Panc1 (cell line): ENCODE measurements at regions not wholly inside any gene's neighbourhood (a gene's known extent, or its start where the extent isn't known, plus 50 kb on each side); places are given as distances from the start of the nearest gene placed in this dataset.
"Not testable (repeated sequence)": the region's sequence is repeated elsewhere in the genome, so short reads cannot be mapped to it uniquely, and the experiment has no call there.

Source experiments
- ATAC-seq: fragments of 200-7000 bp; cut with Tn5 transposase; 2 replicates; pipeline ENCODE4 v1.9.1; 2020; ENCODE audit warnings: mild to moderate bottlenecking, moderate library complexity
- BruUV-seq: library from RNA; stranded (reverse); fragments of 400-500 nt; replicated peaks from 2 replicates; lab custom pipeline; 2021; lab: Mats Ljungman, UMichigan
- CTCF ChIA-PET: fragments of 300-600 bp; sonication (Branson Sonifier 250); formaldehyde crosslinking; loops from one replicate; lab custom pipeline; 2022; ENCODE audit warnings: antibody characterized with exemption; lab: Charles Lee
- POLR2A ChIA-PET: fragments of 300-600 bp; sonication (Branson Sonifier 250); formaldehyde crosslinking; loops from one replicate; lab custom pipeline; 2022; ENCODE audit warnings: antibody characterized with exemption; lab: Charles Lee
- DNase-seq: peaks from one replicate; pipeline ENCODE4 v3.0.0-alpha.2; 2010; ENCODE audit warnings: low read depth, low spot score
- H3K27ac ChIP-seq: 2 replicates; pipeline ENCODE4 v1.5.1; 2011; ENCODE audit warnings: mild to moderate bottlenecking, low read length, inconsistent platforms
- H3K27me3 ChIP-seq: fragments of 200-500 bp; sonication (Bioruptor generic); 2 replicates; pipeline ENCODE4 v1.6.0; 2014; ENCODE audit warnings: low read length, inconsistent platforms; ENCODE audit not compliant: control insufficient read depth, insufficient read depth
- H3K36me3 ChIP-seq: fragments of 200-500 bp; sonication (Bioruptor generic); 2 replicates; pipeline ENCODE4 v1.5.1; 2014; ENCODE audit warnings: inconsistent platforms, mild to moderate bottlenecking, low read length, moderate library complexity; ENCODE audit not compliant: control insufficient read depth, insufficient read depth
- H3K4me1 ChIP-seq: 2 replicates; pipeline ENCODE4 v1.5.1; 2011; ENCODE audit warnings: inconsistent platforms, mild to moderate bottlenecking, low read length, moderate library complexity; ENCODE audit not compliant: control insufficient read depth, insufficient read depth
- H3K4me3 ChIP-seq, 2 experiments: 2 replicates each; pipeline ENCODE4 v1.5.1; 2011 to 2012; ENCODE audit warnings: low read depth in 2 of 2, low read length in 2 of 2, mild to moderate bottlenecking in 2 of 2, inconsistent platforms in 1 of 2, moderate library complexity in 1 of 2
- H3K9me3 ChIP-seq: fragments of 200-500 bp; sonication (Bioruptor generic); 2 replicates; pipeline ENCODE4 v1.5.1; 2014; ENCODE audit warnings: low read depth, mild to moderate bottlenecking, inconsistent platforms, low read length, moderate library complexity; ENCODE audit not compliant: control insufficient read depth, insufficient read depth
- POLR2AphosphoS5 ChIP-seq: IDR thresholded peaks from 2 replicates; pipeline ENCODE4 v1.6.1; 2012; ENCODE audit warnings: mild to moderate bottlenecking, low read depth, low read length, moderate library complexity
- SIN3A ChIP-seq: IDR thresholded peaks from 2 replicates; pipeline ENCODE4 v1.6.1; 2012; ENCODE audit warnings: low read depth, mild to moderate bottlenecking, low read length, moderate library complexity, borderline replicate concordance; ENCODE audit not compliant: insufficient read depth
- TCF7L2 ChIP-seq: IDR thresholded peaks from 2 replicates; pipeline ENCODE4 v1.6.1; 2011; ENCODE audit warnings: mild to moderate bottlenecking, low read depth, low read length, inconsistent platforms
- in situ Hi-C: cut with HindIII; loops from 2 replicates; pipeline ENCODE4 v1.10.0; 2016; ENCODE audit warnings: low sequenced_read_pairs, low pct_unique_long_range_greater_than_20kb
- intact Hi-C: fragments of 100-400 bp; cut with micrococcal nuclease; formaldehyde crosslinking; loops from one replicate; pipeline ENCODE4 v1.10.0; 2022; ENCODE audit not compliant: unreplicated experiment
- TF ChIP-seq, protein P1 (sequence below), 2 experiments: IDR thresholded peaks; 2 replicates each; pipeline ENCODE4 v1.6.1; 2011 to 2012; ENCODE audit warnings: low read depth in 2 of 2, control low read depth in 1 of 2, low read length in 1 of 2, mild to moderate bottlenecking in 1 of 2, moderate library complexity in 1 of 2; ENCODE audit not compliant: insufficient read depth in 1 of 2
- TF ChIP-seq, protein P2 (sequence below): fragments of 450-650 bp; IDR thresholded peaks from 2 replicates; pipeline ENCODE4 v1.5.1; 2017; ENCODE audit warnings: mild to moderate bottlenecking

DNA sequence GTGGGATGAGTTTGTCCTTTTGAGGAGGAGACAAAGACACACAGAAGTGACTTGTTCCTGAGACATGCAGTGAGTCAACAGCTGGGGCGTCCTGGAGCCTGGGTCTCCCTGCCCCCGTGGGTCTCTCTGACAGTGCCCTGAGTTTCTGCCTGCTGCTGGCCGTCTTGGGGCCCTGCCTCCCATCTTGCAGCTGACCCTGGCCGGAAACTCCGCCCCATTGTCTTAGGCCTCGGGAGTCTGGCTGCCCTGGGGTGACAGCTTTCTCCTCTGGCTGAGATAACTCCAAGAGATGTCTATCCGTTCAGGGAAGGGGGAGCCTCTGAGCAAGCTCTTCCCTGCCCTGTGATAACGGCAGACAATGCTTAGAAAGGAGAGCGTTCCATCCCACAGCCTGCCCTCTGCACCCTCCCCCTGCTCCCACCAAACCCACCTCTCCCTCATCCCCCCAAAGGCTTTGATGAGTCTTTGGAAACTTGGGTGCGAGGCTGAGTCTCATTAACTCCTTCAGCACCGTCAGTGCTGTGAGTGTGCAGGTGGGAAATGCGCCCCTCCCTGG is 69.5 kb upstream of the PODXL start:
- BruUV-seq, result no TSS peak
- Histone ChIP-seq H3K27me3 (no peaks in the 10 kb centered on the region), H3K4me3 (no peak overlapping the region), H3K27ac (no peak overlapping the region), H3K4me1 (peaks cover 3% of the 10 kb centered on the region; the same call in 1 of the 2 replicates), H3K9me3 (no peaks in the 10 kb centered on the region), H3K36me3 (no peaks in the 10 kb centered on the region)
- TF ChIP-seq POLR2AphosphoS5 (no peak), SIN3A (no peak)
- TF ChIP-seq, protein P1, sequence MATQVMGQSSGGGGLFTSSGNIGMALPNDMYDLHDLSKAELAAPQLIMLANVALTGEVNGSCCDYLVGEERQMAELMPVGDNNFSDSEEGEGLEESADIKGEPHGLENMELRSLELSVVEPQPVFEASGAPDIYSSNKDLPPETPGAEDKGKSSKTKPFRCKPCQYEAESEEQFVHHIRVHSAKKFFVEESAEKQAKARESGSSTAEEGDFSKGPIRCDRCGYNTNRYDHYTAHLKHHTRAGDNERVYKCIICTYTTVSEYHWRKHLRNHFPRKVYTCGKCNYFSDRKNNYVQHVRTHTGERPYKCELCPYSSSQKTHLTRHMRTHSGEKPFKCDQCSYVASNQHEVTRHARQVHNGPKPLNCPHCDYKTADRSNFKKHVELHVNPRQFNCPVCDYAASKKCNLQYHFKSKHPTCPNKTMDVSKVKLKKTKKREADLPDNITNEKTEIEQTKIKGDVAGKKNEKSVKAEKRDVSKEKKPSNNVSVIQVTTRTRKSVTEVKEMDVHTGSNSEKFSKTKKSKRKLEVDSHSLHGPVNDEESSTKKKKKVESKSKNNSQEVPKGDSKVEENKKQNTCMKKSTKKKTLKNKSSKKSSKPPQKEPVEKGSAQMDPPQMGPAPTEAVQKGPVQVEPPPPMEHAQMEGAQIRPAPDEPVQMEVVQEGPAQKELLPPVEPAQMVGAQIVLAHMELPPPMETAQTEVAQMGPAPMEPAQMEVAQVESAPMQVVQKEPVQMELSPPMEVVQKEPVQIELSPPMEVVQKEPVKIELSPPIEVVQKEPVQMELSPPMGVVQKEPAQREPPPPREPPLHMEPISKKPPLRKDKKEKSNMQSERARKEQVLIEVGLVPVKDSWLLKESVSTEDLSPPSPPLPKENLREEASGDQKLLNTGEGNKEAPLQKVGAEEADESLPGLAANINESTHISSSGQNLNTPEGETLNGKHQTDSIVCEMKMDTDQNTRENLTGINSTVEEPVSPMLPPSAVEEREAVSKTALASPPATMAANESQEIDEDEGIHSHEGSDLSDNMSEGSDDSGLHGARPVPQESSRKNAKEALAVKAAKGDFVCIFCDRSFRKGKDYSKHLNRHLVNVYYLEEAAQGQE (IDR thresholded peaks at IDR 0.05; ENCODE audit: insufficient read depth in 1 of 2, low read depth in 2 of 2, low read length in 1 of 2), result no peak
- ATAC-seq (peak; percentile 83), DNase-seq (peak; percentile 45)
- in situ Hi-C loops (no loop called here), intact Hi-C loops (no loop called here)
- CTCF ChIA-PET, result interaction anchor here (0.6 kb wide), 1 partner anchor 20 kb away, joined by 5 read pairs; no protein-coding TSS in a partner anchor
- POLR2A ChIA-PET, result interaction anchor here (0.7 kb wide), 2 partner anchors 48 to 153 kb away, joined by 3 to 6 read pairs; no protein-coding TSS in a partner anchor

GRCh38 chr7:131625345-131625744 is 68.9 kb upstream of the PODXL start:
- ATAC-seq, DNase-seq, H3K4me1 ChIP-seq, intact Hi-C loops, H3K27me3 ChIP-seq, H3K27ac ChIP-seq, in situ Hi-C loops, BruUV-seq, H3K36me3 ChIP-seq, H3K9me3 ChIP-seq, H3K4me3 ChIP-seq: not testable (repeated sequence)
- ChIA-PET POLR2A (interaction anchor here (0.7 to 1.1 kb wide), 3 partner anchors 48 to 152 kb away, joined by 3 to 6 read pairs (median 4); no protein-coding TSS in a partner anchor), CTCF (interaction anchor here (0.6 kb wide), 1 partner anchor 21 kb away, joined by 5 read pairs; no protein-coding TSS in a partner anchor)

DNA sequence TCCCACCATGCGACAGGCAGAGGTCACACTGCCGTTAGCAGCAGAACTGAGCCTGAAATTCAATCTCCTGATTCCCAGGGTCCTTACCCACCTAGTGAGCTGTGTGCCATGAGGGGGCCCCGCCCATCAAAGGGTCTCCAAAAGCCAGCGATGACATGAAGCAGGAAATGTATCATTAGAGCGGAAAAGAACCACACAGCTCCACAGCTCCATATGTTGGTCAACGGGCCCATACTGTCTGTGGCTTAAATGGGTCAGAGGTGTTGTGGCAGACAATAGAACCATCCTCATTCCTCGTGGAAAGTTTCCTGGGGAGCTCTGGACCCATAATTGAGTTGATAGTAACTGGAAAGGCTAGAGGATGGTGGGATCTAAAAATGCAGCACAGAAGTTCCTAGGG is 68.1 kb upstream of the PODXL start:
- Histone ChIP-seq H3K4me3 (no peak overlapping the region), H3K27me3 (no peaks in the 10 kb centered on the region), H3K4me1 (peaks cover 3% of the 10 kb centered on the region; the same call in 1 of the 2 replicates), H3K27ac (no peak overlapping the region), H3K9me3 (no peaks in the 10 kb centered on the region), H3K36me3 (no peaks in the 10 kb centered on the region)
- ChIA-PET POLR2A (interaction anchor here (1.1 kb wide), 1 partner anchor 136 kb away, joined by 4 read pairs; no protein-coding TSS in a partner anchor), CTCF (no interaction called here)
- no TSS peak for BruUV-seq
- TF ChIP-seq TCF7L2 (no peak), POLR2AphosphoS5 (no peak), SIN3A (no peak)
- TF ChIP-seq, protein P2, sequence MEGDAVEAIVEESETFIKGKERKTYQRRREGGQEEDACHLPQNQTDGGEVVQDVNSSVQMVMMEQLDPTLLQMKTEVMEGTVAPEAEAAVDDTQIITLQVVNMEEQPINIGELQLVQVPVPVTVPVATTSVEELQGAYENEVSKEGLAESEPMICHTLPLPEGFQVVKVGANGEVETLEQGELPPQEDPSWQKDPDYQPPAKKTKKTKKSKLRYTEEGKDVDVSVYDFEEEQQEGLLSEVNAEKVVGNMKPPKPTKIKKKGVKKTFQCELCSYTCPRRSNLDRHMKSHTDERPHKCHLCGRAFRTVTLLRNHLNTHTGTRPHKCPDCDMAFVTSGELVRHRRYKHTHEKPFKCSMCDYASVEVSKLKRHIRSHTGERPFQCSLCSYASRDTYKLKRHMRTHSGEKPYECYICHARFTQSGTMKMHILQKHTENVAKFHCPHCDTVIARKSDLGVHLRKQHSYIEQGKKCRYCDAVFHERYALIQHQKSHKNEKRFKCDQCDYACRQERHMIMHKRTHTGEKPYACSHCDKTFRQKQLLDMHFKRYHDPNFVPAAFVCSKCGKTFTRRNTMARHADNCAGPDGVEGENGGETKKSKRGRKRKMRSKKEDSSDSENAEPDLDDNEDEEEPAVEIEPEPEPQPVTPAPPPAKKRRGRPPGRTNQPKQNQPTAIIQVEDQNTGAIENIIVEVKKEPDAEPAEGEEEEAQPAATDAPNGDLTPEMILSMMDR, result no peak
- TF ChIP-seq, protein P1 (IDR thresholded peaks at IDR 0.05; ENCODE audit: insufficient read depth in 1 of 2, low read depth in 2 of 2, low read length in 1 of 2), result no peak
- in situ Hi-C loops, result no loop called here
- no peak for DNase-seq
- intact Hi-C loops, result no loop called here
- ATAC-seq, result no peak
